H1 (cell line): ENCODE measurements at regions not wholly inside any gene's neighbourhood (a gene's known extent, or its start where the extent isn't known, plus 50 kb on each side); places are given as distances from the start of the nearest gene placed in this dataset.

Experiments
- CTCF ChIA-PET: fragments of 300-600 bp; sonication (Branson Sonifier 250); formaldehyde crosslinking; loops from one replicate; lab custom pipeline; 2021; ENCODE audit not compliant: partially characterized antibody; lab: Charles Lee
- POLR2A ChIA-PET: fragments of 300-600 bp; sonication (Branson Sonifier 250); formaldehyde crosslinking; loops from one replicate; lab custom pipeline; 2021; ENCODE audit warnings: inconsistent platforms; ENCODE audit not compliant: partially characterized antibody; lab: Charles Lee
- DNase-seq, 2 experiments: peaks; one replicate each; pipeline versions ENCODE4 v3.0.0 to v3.0.0-alpha.2; 2010 to 2022; ENCODE audit warnings: low spot score in 2 of 2, low read depth in 1 of 2, mixed read lengths in 1 of 2
- FAIRE-seq: peaks from 2 replicates; lab custom pipeline; 2011; peaks lifted over from hg19 to GRCh38; lab: Jason Lieb, UNC
- H2AFZ ChIP-seq: 2 replicates; pipeline ENCODE4 v1.8.1; 2012; ENCODE audit warnings: low read length, inconsistent platforms
- H2AK5ac ChIP-seq: 2 replicates; pipeline ENCODE4 v1.6.1; 2013; ENCODE audit warnings: low read depth, low read length
- H2BK120ac ChIP-seq: replicated peaks from 2 replicates; pipeline ENCODE3; 2013; ENCODE audit warnings: low read depth, low read length, inconsistent platforms
- H2BK12ac ChIP-seq: 2 replicates; pipeline ENCODE4 v1.6.1; 2013; ENCODE audit warnings: low read depth, low read length
- H2BK15ac ChIP-seq: 2 replicates; pipeline ENCODE4 v1.6.1; 2013; ENCODE audit warnings: low read length
- H2BK20ac ChIP-seq: 2 replicates; pipeline ENCODE4 v1.6.1; 2013; ENCODE audit warnings: low read length
- H2BK5ac ChIP-seq: 2 replicates; pipeline ENCODE4 v1.6.1; 2013; ENCODE audit warnings: low read depth, low read length
- H3K14ac ChIP-seq: 2 replicates; pipeline ENCODE4 v1.6.1; 2013; ENCODE audit warnings: inconsistent platforms; ENCODE audit not compliant: insufficient read length
- H3K18ac ChIP-seq: 2 replicates; pipeline ENCODE4 v1.6.1; 2013; ENCODE audit warnings: low read length; ENCODE audit errors: extremely low read depth
- H3K23ac ChIP-seq: 2 replicates; pipeline ENCODE4 v1.6.1; 2013; ENCODE audit warnings: inconsistent platforms; ENCODE audit not compliant: insufficient read length
- H3K23me2 ChIP-seq: 2 replicates; pipeline ENCODE4 v1.6.1; 2013; ENCODE audit warnings: low read depth, low read length
- H3K27ac ChIP-seq: 2 replicates; pipeline ENCODE4 v1.6.1; 2011; ENCODE audit warnings: low read depth, low read length, inconsistent platforms
- H3K27me3 ChIP-seq, 4 experiments: replicated peaks in 1 of 4; 1 replicate in 1 of 4; 2 replicates in 3 of 4; pipeline versions ENCODE4 v1.6.1 to v1.8.1; 2011 to 2013; ENCODE audit warnings: low read length in 3 of 4, mild to moderate bottlenecking in 3 of 4, inconsistent platforms in 2 of 4, mixed read lengths in 2 of 4, moderate library complexity in 1 of 4; ENCODE audit not compliant: control insufficient read depth in 3 of 4, insufficient read depth in 3 of 4; ENCODE audit errors: extremely low read depth in 1 of 4
- H3K36me3 ChIP-seq, 4 experiments: 2 replicates each; pipeline versions ENCODE4 v1.6.1 to v1.8.1; 2011 to 2013; ENCODE audit warnings: mild to moderate bottlenecking in 4 of 4, low read length in 3 of 4, moderate library complexity in 2 of 4, control low read depth in 1 of 4, inconsistent platforms in 1 of 4; ENCODE audit not compliant: insufficient read depth in 4 of 4, control insufficient read depth in 2 of 4
- H3K4ac ChIP-seq: replicated peaks from 2 replicates; pipeline ENCODE3; 2013; ENCODE audit warnings: low read length, low read depth, mixed read lengths, inconsistent platforms; ENCODE audit not compliant: insufficient read length
- H3K4me1 ChIP-seq, 4 experiments: replicated peaks in 1 of 4; 1 replicate in 1 of 4; 2 replicates in 3 of 4; pipeline versions ENCODE4 v1.6.1 to v1.8.1; 2011 to 2013; ENCODE audit warnings: low read length in 3 of 4, inconsistent platforms in 2 of 4, mixed read lengths in 1 of 4; ENCODE audit not compliant: insufficient read depth in 4 of 4, control insufficient read depth in 3 of 4
- H3K4me2 ChIP-seq, 2 experiments: 2 replicates each; pipeline versions ENCODE4 v1.6.1 to v1.8.1; 2011 to 2013; ENCODE audit warnings: low read depth in 2 of 2, low read length in 2 of 2, control low read depth in 1 of 2, inconsistent platforms in 1 of 2, mild to moderate bottlenecking in 1 of 2; ENCODE audit not compliant: insufficient read depth in 1 of 2
- H3K4me3 ChIP-seq, 4 experiments: fragments of 200-600, 300-600 bp in 1 of 4; sonication (generic), shearing (Covaris generic), sonication (Bioruptor Twin) in 1 of 4; 2 replicates each; pipeline versions ENCODE4 v1.5.1 to v1.8.1; 2011 to 2016; ENCODE audit warnings: low read length in 4 of 4, low read depth in 3 of 4, control low read depth in 2 of 4, inconsistent platforms in 2 of 4, mild to moderate bottlenecking in 2 of 4, mixed read lengths in 1 of 4, moderate library complexity in 1 of 4; ENCODE audit not compliant: insufficient read depth in 2 of 4; ENCODE audit errors: extremely low read depth in 1 of 4
- H3K56ac ChIP-seq: replicated peaks from 2 replicates; pipeline ENCODE3; 2013; ENCODE audit warnings: low read depth, mild to moderate bottlenecking, mixed read lengths, low read length, inconsistent platforms; ENCODE audit not compliant: insufficient read length
- H3K79me1 ChIP-seq: 2 replicates; pipeline ENCODE4 v1.6.1; 2013; ENCODE audit warnings: low read depth, low read length, control low read depth
- H3K79me2 ChIP-seq, 2 experiments: 2 replicates each; pipeline versions ENCODE4 v1.6.1 to v1.8.1; 2012 to 2013; ENCODE audit warnings: low read length in 2 of 2, mild to moderate bottlenecking in 2 of 2, inconsistent platforms in 1 of 2; ENCODE audit not compliant: insufficient read depth in 2 of 2, control insufficient read depth in 1 of 2
- H3K9ac ChIP-seq, 4 experiments: replicated peaks in 1 of 4; 1 replicate in 1 of 4; 2 replicates in 3 of 4; pipeline versions ENCODE4 v1.6.1 to v1.8.1; 2011 to 2013; ENCODE audit warnings: low read depth in 3 of 4, low read length in 3 of 4, control low read depth in 2 of 4, mild to moderate bottlenecking in 2 of 4, moderate library complexity in 2 of 4, inconsistent platforms in 1 of 4; ENCODE audit errors: extremely low read depth in 1 of 4
- H3K9me3 ChIP-seq, 2 experiments: 2 replicates each; pipeline versions ENCODE4 v1.6.1 to v1.8.1; 2012 to 2013; ENCODE audit warnings: mild to moderate bottlenecking in 2 of 2, moderate library complexity in 2 of 2, control low read depth in 1 of 2, inconsistent platforms in 1 of 2, low read depth in 1 of 2, low read length in 1 of 2, mixed read lengths in 1 of 2; ENCODE audit not compliant: insufficient read depth in 2 of 2
- H4K20me1 ChIP-seq, 2 experiments: replicated peaks in 1 of 2; 2 replicates each; pipeline versions ENCODE3 to v1.8.1; 2011 to 2013; ENCODE audit warnings: inconsistent platforms in 2 of 2, low read length in 2 of 2, mild to moderate bottlenecking in 1 of 2; ENCODE audit not compliant: insufficient read depth in 2 of 2, control insufficient read depth in 1 of 2
- H4K5ac ChIP-seq: 2 replicates; pipeline ENCODE4 v1.6.1; 2013; ENCODE audit warnings: low read length, low read depth, mixed read lengths, inconsistent platforms; ENCODE audit not compliant: insufficient read length
- H4K8ac ChIP-seq: 2 replicates; pipeline ENCODE4 v1.8.0; 2013; ENCODE audit warnings: mild to moderate bottlenecking, moderate library complexity, low read length, inconsistent platforms; ENCODE audit not compliant: insufficient read depth; ENCODE audit errors: extremely low read depth
- H4K91ac ChIP-seq: replicated peaks from 2 replicates; pipeline ENCODE3; 2013; ENCODE audit warnings: low read length, mixed read lengths, inconsistent platforms; ENCODE audit not compliant: insufficient read length
- BCL11A ChIP-seq, 2 experiments: IDR thresholded peaks; one replicate each; pipeline ENCODE4 v1.6.1; 2011; ENCODE audit warnings: low read depth in 2 of 2, low read length in 2 of 2, mild to moderate bottlenecking in 2 of 2
- CBX5 ChIP-seq: fragments of 300-800, 300-1000 bp; sonication (generic); IDR thresholded peaks from 2 replicates; pipeline ENCODE4 v1.7.1; 2016; ENCODE audit warnings: antibody characterized with exemption, low read length, low read depth
- CEBPB ChIP-seq: IDR thresholded peaks from 2 replicates; pipeline ENCODE4 v1.6.1; 2012; ENCODE audit warnings: low read depth, low read length
- CREB1 ChIP-seq: IDR thresholded peaks from 2 replicates; pipeline ENCODE4 v1.6.1; 2012; ENCODE audit warnings: inconsistent platforms
- CTBP2 ChIP-seq: IDR thresholded peaks from 2 replicates; pipeline ENCODE4 v1.7.0; 2011; ENCODE audit warnings: borderline replicate concordance, mild to moderate bottlenecking, moderate library complexity, mixed read lengths, low read length; ENCODE audit not compliant: insufficient read depth, insufficient read length
- JUND ChIP-seq: IDR thresholded peaks from 2 replicates; pipeline ENCODE4 v1.6.1; 2011; ENCODE audit warnings: mild to moderate bottlenecking, improper control_type of control experiment, low read length
- KDM4A ChIP-seq: IDR thresholded peaks from one replicate; pipeline ENCODE4 v1.7.1; 2012; ENCODE audit warnings: low read depth, mild to moderate bottlenecking, moderate library complexity, low read length, inconsistent platforms; ENCODE audit not compliant: severe bottlenecking
- SIRT6 ChIP-seq: IDR thresholded peaks from one replicate; pipeline ENCODE4 v1.7.1; 2012; ENCODE audit warnings: low read length, inconsistent platforms
- SIX5 ChIP-seq: IDR thresholded peaks from 2 replicates; pipeline ENCODE4 v1.6.1; 2011; ENCODE audit warnings: mild to moderate bottlenecking, low read depth, low read length
- SP4 ChIP-seq: IDR thresholded peaks from 2 replicates; pipeline ENCODE4 v1.6.1; 2012; ENCODE audit warnings: low read length, inconsistent platforms
- TCF12 ChIP-seq: IDR thresholded peaks from 2 replicates; pipeline ENCODE4 v1.6.1; 2011; ENCODE audit warnings: low read depth, mild to moderate bottlenecking, low read length
- TEAD4 ChIP-seq: IDR thresholded peaks from 2 replicates; pipeline ENCODE4 v1.6.1; 2012; ENCODE audit warnings: low read depth, low read length, inconsistent platforms, mixed read lengths
- WGBS, 2 experiments: shearing (Covaris generic) in 1 of 2; methylation state at CpG; one replicate each; pipeline versions ENCODE4 v1.1.6 to v1.1.7; 2013 to 2015; ENCODE audit warnings: low lambda C conversion rate in 2 of 2, mixed read lengths in 2 of 2, inconsistent platforms in 1 of 2, low coverage in 1 of 2, missing lambda C conversion rate in 1 of 2; ENCODE audit not compliant: insufficient replicate concordance in 2 of 2, insufficient coverage in 1 of 2, insufficient read length in 1 of 2; ENCODE audit errors: extremely low coverage in 1 of 2, missing lambda C conversion rate in 1 of 2; 5-methylcytosine and 5-hydroxymethylcytosine counted together

DNA sequence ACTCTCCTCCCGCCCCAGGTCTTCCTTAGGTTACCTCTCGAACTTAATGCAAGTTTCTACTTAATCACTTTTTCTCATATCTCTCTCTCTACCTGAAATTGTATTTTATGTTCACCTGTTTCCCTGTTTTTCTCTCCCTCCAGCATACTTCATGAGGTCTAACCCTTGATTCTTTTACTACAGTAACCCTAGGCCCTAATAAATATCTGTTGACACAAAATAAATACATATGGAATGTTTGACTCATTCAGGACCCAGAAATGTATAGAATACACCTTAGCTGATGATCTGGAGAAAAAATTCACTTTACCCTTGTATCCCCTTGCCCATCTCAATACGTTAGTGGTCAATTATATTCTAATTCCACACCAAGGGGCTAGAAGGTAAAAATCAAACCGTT lies 250.9 kb upstream of the PTGER4 start:
- DNase-seq: no peak
- ChIA-PET CTCF (no interaction called here), POLR2A (no interaction called here)
- Histone ChIP-seq H3K23me2 (no peaks in the 10 kb centered on the region), H3K4me2 (no peak overlapping the region), H4K20me1 (no peaks in the 10 kb centered on the region), H3K9ac (no peak overlapping the region), H2BK5ac (no peak overlapping the region), H3K79me2 (no peaks in the 10 kb centered on the region), H3K27ac (no peak overlapping the region), H4K91ac (no peak overlapping the region), H2BK12ac (no peak overlapping the region), H3K4ac (no peak overlapping the region), H3K23ac (no peak overlapping the region), H3K9me3 (peaks cover 0 to 1% of the 10 kb centered on the region in 2 experiments; a peak in 1 of 4 replicates), H3K56ac (no peak overlapping the region), H3K18ac (no peak overlapping the region), H3K14ac (no peak overlapping the region), H3K4me1 (peaks cover 0 to 5% (median 0%) of the 10 kb centered on the region in 4 experiments; a peak in 1 of 7 replicates), H2AFZ (no peak overlapping the region), H3K4me3 (no peak overlapping the region), H2BK120ac (no peak overlapping the region), H2AK5ac (no peak overlapping the region), H2BK15ac (no peak overlapping the region), H4K5ac (no peak overlapping the region), H2BK20ac (no peak overlapping the region), H3K27me3 (no peaks in the 10 kb centered on the region), H3K79me1 (no peaks in the 10 kb centered on the region), H4K8ac (no peak overlapping the region), H3K36me3 (no peaks in the 10 kb centered on the region)
- 86% methylated on average over 4 of the region's 4 CpGs; no CpG with 5 or more reads in 1 of the 2 experiments for WGBS, 2 experiments
- TF ChIP-seq CTBP2 (no peak), CEBPB (no peak), SIX5 (no peak), TEAD4 (no peak), CREB1 (no peak), TCF12 (no peak), SP4 (no peak), CBX5 (no peak), BCL11A (IDR thresholded peaks at IDR 0.05; ENCODE audit: low read depth in 2 of 2, low read length in 2 of 2) (no peak), KDM4A (no peak), SIRT6 (no peak), JUND (no peak)
- FAIRE-seq: no peak
